ENCODE measurements at regions not wholly inside any gene's neighbourhood (a gene's known extent, or its start where the extent isn't known, plus 50 kb on each side); places are given as distances from the start of the nearest gene placed in this dataset.

- Mint-ChIP-seq H3K27me3 (ENCODE audit: insufficient read depth) (no peaks in the 10 kb centered on the region), H3K4me1 (peaks cover 57% of the 10 kb centered on the region), H3K36me3 (ENCODE audit: low read depth) (no peaks in the 10 kb centered on the region), H3K27ac (no peak overlapping the region), H3K4me3 (no peak overlapping the region), H3K9me3 (no peaks in the 10 kb centered on the region)
- Histone ChIP-seq H3K27me3 (ENCODE audit: control insufficient read depth, insufficient read depth, low read length, poor library complexity, severe bottlenecking) (no peaks in the 10 kb centered on the region), H3K4me1 (ENCODE audit: control insufficient read depth, insufficient read depth, low read length) (peaks cover 5% of the 10 kb centered on the region), H3K4me3 (ENCODE audit: low read length) (no peak overlapping the region), H3K9me3 (ENCODE audit: control insufficient read depth, low read length) (no peaks in the 10 kb centered on the region), H3K9ac (ENCODE audit: extremely low read depth, low read length, poor library complexity, severe bottlenecking) (no peak overlapping the region), H3K36me3 (ENCODE audit: control insufficient read depth, insufficient read depth, low read length) (no peaks in the 10 kb centered on the region), H3K27ac (ENCODE audit: low read depth, low read length) (no peak overlapping the region)
- TF ChIP-seq CTCF (conservative IDR thresholded peaks at IDR 0.05) = no peak
- DNase-seq = no peak
Observed at GRCh38 chr6:84522135-84522549, 242.3 kb downstream of the TBX18 start.

GRCh38 chr6:84521511-84521910 lies 242.9 kb downstream of the TBX18 start:
- no peak overlapping the region for H3K9ac ChIP-seq (ENCODE audit: extremely low read depth, low read length, poor library complexity, severe bottlenecking)
- H3K27me3 Mint-ChIP-seq (ENCODE audit: insufficient read depth) = no peaks in the 10 kb centered on the region
- peaks cover 5% of the 10 kb centered on the region for H3K4me1 ChIP-seq (ENCODE audit: control insufficient read depth, insufficient read depth, low read length)
- no peaks in the 10 kb centered on the region for H3K27me3 ChIP-seq (ENCODE audit: control insufficient read depth, insufficient read depth, low read length, poor library complexity, severe bottlenecking)
- no peak for DNase-seq
- H3K9me3 ChIP-seq (ENCODE audit: control insufficient read depth, low read length) = no peaks in the 10 kb centered on the region
- H3K4me1 Mint-ChIP-seq = peaks cover 57% of the 10 kb centered on the region
- no peak for TF ChIP-seq CTCF (conservative IDR thresholded peaks at IDR 0.05)
- no peak overlapping the region for H3K4me3 ChIP-seq (ENCODE audit: low read length)
- 74% methylated on average over 1 of the region's 1 CpG; no CpG with 5 or more reads in 1 of the 2 experiments for WGBS, 2 experiments (ENCODE audit: insufficient coverage in 1 of 2, insufficient read length in 1 of 2)
- no peaks in the 10 kb centered on the region for H3K9me3 Mint-ChIP-seq
- no peaks in the 10 kb centered on the region for H3K36me3 ChIP-seq (ENCODE audit: control insufficient read depth, insufficient read depth, low read length)
- no peaks in the 10 kb centered on the region for H3K36me3 Mint-ChIP-seq (ENCODE audit: low read depth)
- no peak overlapping the region for H3K4me3 Mint-ChIP-seq
- no peak overlapping the region for H3K27ac Mint-ChIP-seq
- H3K27ac ChIP-seq (ENCODE audit: low read depth, low read length) = no peak overlapping the region

- H3K36me3 ChIP-seq (ENCODE audit: control insufficient read depth, insufficient read depth, low read length) = no peaks in the 10 kb centered on the region
- H3K4me3 ChIP-seq (ENCODE audit: low read length) = no peak overlapping the region
- Mint-ChIP-seq H3K27ac (no peak overlapping the region), H3K4me1 (peaks cover 38% of the 10 kb centered on the region), H3K36me3 (ENCODE audit: low read depth) (no peaks in the 10 kb centered on the region), H3K9me3 (no peaks in the 10 kb centered on the region), H3K4me3 (no peak overlapping the region), H3K27me3 (ENCODE audit: insufficient read depth) (no peaks in the 10 kb centered on the region)
- no peak for TF ChIP-seq CTCF (conservative IDR thresholded peaks at IDR 0.05)
- H3K9me3 ChIP-seq (ENCODE audit: control insufficient read depth, low read length) = no peaks in the 10 kb centered on the region
- DNase-seq = no peak
- H3K9ac ChIP-seq (ENCODE audit: extremely low read depth, low read length, poor library complexity, severe bottlenecking) = no peak overlapping the region
- no peaks in the 10 kb centered on the region for H3K4me1 ChIP-seq (ENCODE audit: control insufficient read depth, insufficient read depth, low read length)
- no peaks in the 10 kb centered on the region for H3K27me3 ChIP-seq (ENCODE audit: control insufficient read depth, insufficient read depth, low read length, poor library complexity, severe bottlenecking)
- H3K27ac ChIP-seq (ENCODE audit: low read depth, low read length) = no peak overlapping the region
- 94% methylated on average over 2 of the region's 2 CpGs; no CpG with 5 or more reads in 1 of the 2 experiments for WGBS, 2 experiments (ENCODE audit: insufficient coverage in 1 of 2, insufficient read length in 1 of 2)
Observed at GRCh38 chr6:84517741-84518530, 246.5 kb downstream of the TBX18 start.
